ENCODE measurements at regions not wholly inside any gene's neighbourhood (a gene's known extent, or its start where the extent isn't known, plus 50 kb on each side); places are given as distances from the start of the nearest gene placed in this dataset.

GRCh38 chr7:121446526-121446925 lies 50.4 kb upstream of the FAM3C start:
- H3K27me3 ChIP-seq, result no peaks in the 10 kb centered on the region
- H3K36me3 ChIP-seq, result no peaks in the 10 kb centered on the region
- DNase-seq, result no peak
- no peak overlapping the region for H3K4me3 ChIP-seq
- H3K9me3 ChIP-seq, result no peaks in the 10 kb centered on the region

Data from MG63 (cell line).